ENCODE measurements at regions not wholly inside any gene's neighbourhood (a gene's known extent, or its start where the extent isn't known, plus 50 kb on each side); places are given as distances from the start of the nearest gene placed in this dataset.

GRCh38 chr14:94880106-94880505 is 110.2 kb upstream of the GSC start:
- TF ChIP-seq CTCF (IDR thresholded peaks at IDR 0.05) (no peak), POLR2A (IDR thresholded peaks at IDR 0.05) (no peak)
